SK-N-SH (cell line): ENCODE measurements at regions not wholly inside any gene's neighbourhood (a gene's known extent, or its start where the extent isn't known, plus 50 kb on each side); places are given as distances from the start of the nearest gene placed in this dataset.

Experiments used
- CTCF ChIA-PET: fragments of 300-600, 350-600 bp; formaldehyde crosslinking; extraction: SDS; loops from one replicate; lab custom pipeline; 2021; lab: Yijun Ruan, JAX
- POLR2A ChIA-PET: fragments of 350-600 bp; sonication (Branson Sonifier 250); formaldehyde crosslinking; extraction: SDS; loops from one replicate; lab custom pipeline; 2020; ENCODE audit warnings: antibody characterized with exemption, inconsistent platforms; lab: Yijun Ruan, JAX
- DNase-seq: peaks from one replicate; pipeline ENCODE4 v3.0.0; 2012
- H2AFZ ChIP-seq: fragments of 200-600 bp; sonication (generic); 2 replicates; pipeline ENCODE4 v1.8.1; 2016; ENCODE audit warnings: antibody characterized with exemption, mild to moderate bottlenecking, low read depth
- H3F3A ChIP-seq: fragments of 200-600 bp; sonication (generic); replicated peaks from 2 replicates; pipeline ENCODE3; 2016; ENCODE audit warnings: antibody characterized with exemption, mild to moderate bottlenecking; ENCODE audit not compliant: insufficient read depth
- H3K27ac ChIP-seq, 2 experiments: fragments of 200-500 bp in 1 of 2; fragments of 200-600 bp in 1 of 2; sonication (Bioruptor generic) in 1 of 2; sonication (generic), shearing (Covaris generic) in 1 of 2; 2 replicates each; pipeline versions ENCODE4 v1.5.1 to v1.6.1; 2014 to 2016; ENCODE audit warnings: low read depth in 2 of 2, inconsistent platforms in 1 of 2, low read length in 1 of 2, mild to moderate bottlenecking in 1 of 2, mixed read lengths in 1 of 2
- H3K27me3 ChIP-seq: fragments of 200-600 bp; sonication (generic), shearing (Covaris generic); 2 replicates; pipeline ENCODE4 v1.6.1; 2016; ENCODE audit warnings: mixed run types; ENCODE audit not compliant: insufficient read depth
- H3K36me3 ChIP-seq, 2 experiments: fragments of 200-500 bp in 1 of 2; fragments of 200-600 bp in 1 of 2; sonication (Bioruptor generic) in 1 of 2; sonication (generic) in 1 of 2; replicated peaks in 1 of 2; 2 replicates each; pipeline versions ENCODE3 to v1.5.1; 2014 to 2016; ENCODE audit warnings: low read length in 1 of 2, mild to moderate bottlenecking in 1 of 2; ENCODE audit not compliant: insufficient read depth in 2 of 2, control insufficient read depth in 1 of 2
- H3K4me1 ChIP-seq, 2 experiments: fragments of 200-500 bp in 1 of 2; fragments of 200-600 bp in 1 of 2; sonication (Bioruptor generic) in 1 of 2; sonication (generic), shearing (Covaris generic) in 1 of 2; 2 replicates each; pipeline versions ENCODE4 v1.5.1 to v1.6.1; 2014 to 2016; ENCODE audit warnings: low read depth in 1 of 2, low read length in 1 of 2, mixed run types in 1 of 2; ENCODE audit not compliant: insufficient read depth in 2 of 2, control insufficient read depth in 1 of 2
- H3K4me2 ChIP-seq: fragments of 200-600 bp; sonication (generic), shearing (Covaris generic); 2 replicates; pipeline ENCODE4 v1.6.1; 2017; ENCODE audit warnings: mixed run types
- H3K4me3 ChIP-seq, 2 experiments: fragments of 200-500 bp in 1 of 2; fragments of 200-600 bp in 1 of 2; sonication (Bioruptor generic) in 1 of 2; sonication (generic), shearing (Covaris generic) in 1 of 2; 2 replicates each; pipeline versions ENCODE4 v1.5.1 to v1.8.1; 2014 to 2016; ENCODE audit warnings: low read depth in 2 of 2, inconsistent platforms in 1 of 2, low read length in 1 of 2, mild to moderate bottlenecking in 1 of 2, mixed read lengths in 1 of 2, moderate library complexity in 1 of 2
- H3K79me2 ChIP-seq: fragments of 200-600 bp; sonication (generic); 2 replicates; pipeline ENCODE4 v1.8.1; 2017; ENCODE audit warnings: mild to moderate bottlenecking; ENCODE audit not compliant: insufficient read depth
- H3K9ac ChIP-seq: fragments of 200-600 bp; sonication (generic); 2 replicates; pipeline ENCODE4 v1.6.1; 2017; ENCODE audit warnings: mixed run types
- H3K9me2 ChIP-seq: fragments of 200-600 bp; sonication (generic); 2 replicates; pipeline ENCODE4 v1.6.1; 2017; ENCODE audit warnings: mixed run types
- H3K9me3 ChIP-seq: fragments of 200-600 bp; sonication (generic); 2 replicates; pipeline ENCODE4 v1.6.1; 2017; ENCODE audit warnings: mixed run types, mild to moderate bottlenecking, moderate library complexity
- H4K20me1 ChIP-seq: fragments of 200-600 bp; sonication (generic); 2 replicates; pipeline ENCODE4 v1.6.1; 2017; ENCODE audit warnings: mild to moderate bottlenecking, mixed run types; ENCODE audit not compliant: insufficient read depth
- CTCF ChIP-seq: fragments of 200-600 bp; sonication (generic); IDR thresholded peaks from 2 replicates; pipeline ENCODE4 v1.6.1; 2017; ENCODE audit warnings: antibody characterized with exemption, mild to moderate bottlenecking, moderate library complexity
- FOSL2 ChIP-seq: IDR thresholded peaks from 2 replicates; pipeline ENCODE4 v1.4.0; 2012; ENCODE audit warnings: low read depth, mild to moderate bottlenecking, moderate library complexity, borderline replicate concordance
- FOXJ3 ChIP-seq: sonication (generic); formaldehyde crosslinking; IDR thresholded peaks from 2 replicates; pipeline ENCODE4 v1.5.1; 2020; ENCODE audit warnings: mild to moderate bottlenecking, missing genetic modification reagents
- JUND ChIP-seq: IDR thresholded peaks from 2 replicates; pipeline ENCODE4 v1.4.0; 2012
- MEF2A ChIP-seq: IDR thresholded peaks from 2 replicates; pipeline ENCODE4 v1.4.0; 2012; ENCODE audit warnings: low read depth, borderline replicate concordance
- NRF1 ChIP-seq: IDR thresholded peaks from 2 replicates; pipeline ENCODE4 v1.6.1; 2012; ENCODE audit warnings: low read depth, mild to moderate bottlenecking, low read length
- PBX3 ChIP-seq: IDR thresholded peaks from 2 replicates; pipeline ENCODE4; 2012
- POLR2AphosphoS5 ChIP-seq: IDR thresholded peaks from 2 replicates; pipeline ENCODE4 v1.6.1; 2012; ENCODE audit warnings: low read depth, low read length
- RAD21 ChIP-seq: IDR thresholded peaks from 2 replicates; pipeline ENCODE4 v1.6.1; 2012; ENCODE audit warnings: mild to moderate bottlenecking, low read length
- RCOR1 ChIP-seq: fragments of 150-350 bp; IDR thresholded peaks from 2 replicates; pipeline ENCODE4 v1.6.1; 2017; ENCODE audit warnings: antibody characterized with exemption, low read length
- TAF1 ChIP-seq: IDR thresholded peaks from 2 replicates; pipeline ENCODE4 v1.6.1; 2012; ENCODE audit warnings: low read depth, mild to moderate bottlenecking, low read length, moderate library complexity, borderline replicate concordance
- TEAD4 ChIP-seq: IDR thresholded peaks from 2 replicates; pipeline ENCODE4 v1.4.0; 2012; ENCODE audit warnings: mild to moderate bottlenecking, borderline replicate concordance; ENCODE audit not compliant: insufficient read depth
- USF1 ChIP-seq: IDR thresholded peaks from 2 replicates; pipeline ENCODE4 v1.4.0; 2012; ENCODE audit warnings: low read depth, borderline replicate concordance
- YY1 ChIP-seq: IDR thresholded peaks from 2 replicates; pipeline ENCODE4 v1.4.0; 2012; ENCODE audit warnings: low read depth, mild to moderate bottlenecking
- WGBS: methylation state at CpG from one replicate; pipeline ENCODE4 v1.1.6; 2017; ENCODE audit warnings: low lambda C conversion rate; 5-methylcytosine and 5-hydroxymethylcytosine counted together
- TF ChIP-seq, protein P1 (sequence below): IDR thresholded peaks from 2 replicates; pipeline ENCODE4 v1.6.1; 2012; ENCODE audit warnings: mild to moderate bottlenecking, low read depth, low read length, moderate library complexity

GRCh38 chr22:47259990-47260389 is 497.5 kb downstream of the TBC1D22A start:
- no peaks in the 10 kb centered on the region for H3K36me3 ChIP-seq
- H3K4me2 ChIP-seq: no peak overlapping the region
- H3K9me3 ChIP-seq: no peaks in the 10 kb centered on the region
- no peak for DNase-seq
- H3K9ac ChIP-seq: no peak overlapping the region
- no peak overlapping the region for H3K4me3 ChIP-seq
- H3K9me2 ChIP-seq: no peaks in the 10 kb centered on the region
- ChIA-PET CTCF (no interaction called here), POLR2A (no interaction called here)
- H2AFZ ChIP-seq: peak overlapping the region; percentile 14; the same call in 1 of the 2 replicates
- TF ChIP-seq POLR2AphosphoS5: no peak
- TF ChIP-seq, protein P1, sequence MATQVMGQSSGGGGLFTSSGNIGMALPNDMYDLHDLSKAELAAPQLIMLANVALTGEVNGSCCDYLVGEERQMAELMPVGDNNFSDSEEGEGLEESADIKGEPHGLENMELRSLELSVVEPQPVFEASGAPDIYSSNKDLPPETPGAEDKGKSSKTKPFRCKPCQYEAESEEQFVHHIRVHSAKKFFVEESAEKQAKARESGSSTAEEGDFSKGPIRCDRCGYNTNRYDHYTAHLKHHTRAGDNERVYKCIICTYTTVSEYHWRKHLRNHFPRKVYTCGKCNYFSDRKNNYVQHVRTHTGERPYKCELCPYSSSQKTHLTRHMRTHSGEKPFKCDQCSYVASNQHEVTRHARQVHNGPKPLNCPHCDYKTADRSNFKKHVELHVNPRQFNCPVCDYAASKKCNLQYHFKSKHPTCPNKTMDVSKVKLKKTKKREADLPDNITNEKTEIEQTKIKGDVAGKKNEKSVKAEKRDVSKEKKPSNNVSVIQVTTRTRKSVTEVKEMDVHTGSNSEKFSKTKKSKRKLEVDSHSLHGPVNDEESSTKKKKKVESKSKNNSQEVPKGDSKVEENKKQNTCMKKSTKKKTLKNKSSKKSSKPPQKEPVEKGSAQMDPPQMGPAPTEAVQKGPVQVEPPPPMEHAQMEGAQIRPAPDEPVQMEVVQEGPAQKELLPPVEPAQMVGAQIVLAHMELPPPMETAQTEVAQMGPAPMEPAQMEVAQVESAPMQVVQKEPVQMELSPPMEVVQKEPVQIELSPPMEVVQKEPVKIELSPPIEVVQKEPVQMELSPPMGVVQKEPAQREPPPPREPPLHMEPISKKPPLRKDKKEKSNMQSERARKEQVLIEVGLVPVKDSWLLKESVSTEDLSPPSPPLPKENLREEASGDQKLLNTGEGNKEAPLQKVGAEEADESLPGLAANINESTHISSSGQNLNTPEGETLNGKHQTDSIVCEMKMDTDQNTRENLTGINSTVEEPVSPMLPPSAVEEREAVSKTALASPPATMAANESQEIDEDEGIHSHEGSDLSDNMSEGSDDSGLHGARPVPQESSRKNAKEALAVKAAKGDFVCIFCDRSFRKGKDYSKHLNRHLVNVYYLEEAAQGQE: no peak
- no peak for TF ChIP-seq TAF1
- peak; percentile 63; the same call in 1 of the 2 replicates for TF ChIP-seq YY1
- no peaks in the 10 kb centered on the region for H3K27me3 ChIP-seq
- no peaks in the 10 kb centered on the region for H3K4me1 ChIP-seq
- no peaks in the 10 kb centered on the region for H4K20me1 ChIP-seq
- no peaks in the 10 kb centered on the region for H3F3A ChIP-seq
- no peaks in the 10 kb centered on the region for H3K79me2 ChIP-seq
- WGBS: 34% methylated on average over 5 of the region's 5 CpGs
- H3K27ac ChIP-seq: no peak overlapping the region

GRCh38 chr22:47259049-47259448 is 496.6 kb downstream of the TBC1D22A start:
- Histone ChIP-seq H3K27ac (no peak overlapping the region), H3K9me3 (no peaks in the 10 kb centered on the region), H3K27me3 (no peaks in the 10 kb centered on the region), H3K4me2 (no peak overlapping the region), H3K4me1 (no peaks in the 10 kb centered on the region), H3K36me3 (no peaks in the 10 kb centered on the region), H3K4me3 (no peak overlapping the region), H3K9ac (no peak overlapping the region), H3F3A (no peaks in the 10 kb centered on the region), H3K9me2 (no peaks in the 10 kb centered on the region), H3K79me2 (no peaks in the 10 kb centered on the region), H2AFZ (no peak overlapping the region), H4K20me1 (no peaks in the 10 kb centered on the region)
- ChIA-PET CTCF (no interaction called here), POLR2A (no interaction called here)
- WGBS: 34% methylated on average over 6 of the region's 6 CpGs
- DNase-seq: no peak
- TF ChIP-seq CTCF (no peak), RAD21 (no peak), FOSL2 (no peak), FOXJ3 (CRISPR knock-in tag) (no peak), JUND (no peak), MEF2A (no peak), USF1 (no peak), PBX3 (no peak), NRF1 (no peak), RCOR1 (no peak), TEAD4 (no peak)
- TF ChIP-seq, protein P1: no peak
